ENCODE measurements at regions not wholly inside any gene's neighbourhood (a gene's known extent, or its start where the extent isn't known, plus 50 kb on each side); places are given as distances from the start of the nearest gene placed in this dataset.
"Not testable (repeated sequence)": the region's sequence is repeated elsewhere in the genome, so short reads cannot be mapped to it uniquely, and the experiment has no call there.

GRCh38 chr4:118634126-118634875 is 50.9 kb upstream of the METTL14 start:
- not testable (repeated sequence) for DNase-seq; H3K27ac Mint-ChIP-seq; H3K4me3 Mint-ChIP-seq; H3K4me1 Mint-ChIP-seq (ENCODE audit: low read depth in 2 of 2); ATAC-seq (replicated peaks); H3K9me3 Mint-ChIP-seq; H3K27me3 Mint-ChIP-seq
- H3K36me3 Mint-ChIP-seq (ENCODE audit: insufficient read depth): peaks cover 22% of the 10 kb centered on the region
